B cell (primary cell): ENCODE measurements at regions not wholly inside any gene's neighbourhood (a gene's known extent, or its start where the extent isn't known, plus 50 kb on each side); places are given as distances from the start of the nearest gene placed in this dataset.

Experiments
- CTCF ChIP-seq: fragments of 200-600 bp; IDR thresholded peaks from one replicate; pipeline ENCODE4 v1.8.0; 2022; ENCODE audit warnings: antibody characterized with exemption, mild to moderate bottlenecking
- EZH2 ChIP-seq: IDR thresholded peaks from 2 replicates; pipeline ENCODE4 v1.6.1; 2012; ENCODE audit warnings: borderline replicate concordance, low read depth, mild to moderate bottlenecking, moderate library complexity, low read length; ENCODE audit not compliant: insufficient read depth, poor library complexity, severe bottlenecking

- TF ChIP-seq CTCF, result no peak
- no peak for TF ChIP-seq EZH2
Observed at GRCh38 chr3:106013971-106014370, 145.2 kb upstream of the CBLB start.
